ENCODE measurements at regions not wholly inside any gene's neighbourhood (a gene's known extent, or its start where the extent isn't known, plus 50 kb on each side); places are given as distances from the start of the nearest gene placed in this dataset.

GRCh38 chr13:37369616-37370015, 229.0 kb downstream of the POSTN start:
- no peak for TF ChIP-seq CTCF (conservative IDR thresholded peaks at IDR 0.05)
- TF ChIP-seq EZH2 (IDR thresholded peaks at IDR 0.05; ENCODE audit: low read depth) = no peak
